Tibial nerve (tissue), 4 donors: ENCODE measurements at regions not wholly inside any gene's neighbourhood (a gene's known extent, or its start where the extent isn't known, plus 50 kb on each side); places are given as distances from the start of the nearest gene placed in this dataset.
A peak's percentile ranks its signal among the peaks of the same experiment; 100 is the strongest.

Experiments used
- DNase-seq, 2 donors: peaks; one replicate each; pipeline ENCODE4 v3.0.0-alpha.2; 2019; ENCODE audit warnings: low spot score in 2 of 2
- H3K27ac ChIP-seq, 4 donors: fragments of 200-600 bp; sonication (generic) in 3 of 4; one replicate each; pipeline ENCODE4 v1.5.1; 2017 to 2019; ENCODE audit warnings: mild to moderate bottlenecking in 1 of 4
- H3K27me3 ChIP-seq, 2 donors: fragments of 200-600 bp; sonication (generic) in 1 of 2; one replicate each; pipeline versions ENCODE4 v1.5.1 to v1.6.0; 2017 to 2019
- H3K36me3 ChIP-seq, 3 donors: fragments of 200-600 bp; sonication (generic); one replicate each; pipeline ENCODE4 v1.5.1; 2018 to 2019
- H3K4me1 ChIP-seq, 4 donors: fragments of 200-600 bp; sonication (generic) in 3 of 4; one replicate each; pipeline ENCODE4 v1.5.1; 2017 to 2019
- H3K4me3 ChIP-seq, 4 donors: fragments of 200-600 bp; sonication (generic) in 3 of 4; one replicate each; pipeline ENCODE4 v1.5.1; 2017 to 2019; ENCODE audit warnings: mild to moderate bottlenecking in 1 of 4, moderate library complexity in 1 of 4
- H3K9me3 ChIP-seq, 4 donors: fragments of 200-600 bp; sonication (generic) in 3 of 4; one replicate each; pipeline ENCODE4 v1.5.1; 2017 to 2019
- CTCF ChIP-seq, 5 experiments: fragments of 200-600 bp in 3 of 5; fragments of 450-650 bp in 2 of 5; sonication (generic) in 3 of 5; IDR thresholded peaks; one replicate each; pipeline ENCODE4 v1.5.1; 2016 to 2019; ENCODE audit warnings: antibody characterized with exemption in 5 of 5, mild to moderate bottlenecking in 3 of 5, moderate library complexity in 2 of 5
- EP300 ChIP-seq, 2 donors: sonication (generic); formaldehyde crosslinking; IDR thresholded peaks; one replicate each; pipeline ENCODE4 v1.6.1; 2017; ENCODE audit warnings: antibody characterized with exemption in 2 of 2, mild to moderate bottlenecking in 1 of 2
- POLR2A ChIP-seq, 2 donors: fragments of 450-650 bp; IDR thresholded peaks; one replicate each; pipeline ENCODE4 v1.6.1; 2017; ENCODE audit warnings: antibody characterized with exemption in 2 of 2, mild to moderate bottlenecking in 2 of 2, moderate library complexity in 2 of 2
- WGBS, 2 donors: methylation state at CpG; one replicate each; pipeline ENCODE4 v1.1.5; 2018; 5-methylcytosine and 5-hydroxymethylcytosine counted together

DNA sequence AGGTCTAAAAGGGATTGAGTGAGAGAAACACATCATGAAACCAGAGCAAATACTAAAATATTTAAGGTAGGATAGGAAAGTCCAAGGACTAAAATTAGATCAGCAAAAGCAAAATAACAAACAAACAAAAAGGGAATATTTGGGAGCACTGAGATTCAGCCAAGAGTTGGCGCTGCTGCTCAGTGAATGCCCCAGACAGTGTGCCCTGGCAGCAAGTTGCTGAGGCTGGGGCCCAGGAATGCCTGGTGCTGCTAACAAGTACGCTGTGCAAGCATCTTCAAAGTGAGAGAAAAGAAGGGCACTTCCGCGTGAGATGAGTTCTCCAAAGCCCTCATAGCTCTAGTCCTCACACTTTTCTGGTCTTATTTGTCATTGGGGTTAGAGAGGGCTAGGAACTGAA is 603.3 kb downstream of the EFNA5 start:
- no peak for DNase-seq
- 39 to 51% methylated on average over 4 of the region's 4 CpGs for WGBS, 2 donors
- TF ChIP-seq CTCF (IDR thresholded peaks at IDR 0.05) (no peak), EP300 (IDR thresholded peaks at IDR 0.05) (no peak), POLR2A (IDR thresholded peaks at IDR 0.05) (no peak)
- Histone ChIP-seq H3K9me3 (peaks cover 0 to 12% (median 0%) of the 10 kb centered on the region in 4 donors), H3K4me3 (peak overlapping the region in 1 of 4 donors; percentile 15), H3K4me1 (no peaks in the 10 kb centered on the region), H3K27ac (no peak overlapping the region), H3K27me3 (no peaks in the 10 kb centered on the region), H3K36me3 (no peaks in the 10 kb centered on the region)

DNA sequence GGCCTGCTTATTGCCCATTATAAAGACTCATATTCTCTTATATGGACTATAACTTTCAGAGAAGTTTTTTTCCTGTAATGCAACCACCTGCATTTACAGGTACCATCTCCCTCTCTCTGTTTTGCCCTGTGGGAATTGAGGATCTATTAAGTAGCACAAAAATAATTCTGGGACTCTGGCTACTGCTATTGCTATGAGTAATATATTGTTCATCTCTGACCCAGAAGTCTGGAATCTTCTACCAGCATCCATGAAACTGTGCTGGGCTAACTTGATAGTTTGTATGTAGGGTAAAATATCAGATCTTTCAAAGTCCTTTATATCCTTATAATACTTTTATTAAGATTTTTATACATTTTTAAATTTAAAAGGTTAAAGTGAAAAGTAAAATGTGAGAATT is 607.2 kb downstream of the EFNA5 start:
- Histone ChIP-seq H3K27me3 (no peaks in the 10 kb centered on the region), H3K27ac (no peak overlapping the region), H3K4me3 (no peak overlapping the region), H3K4me1 (no peaks in the 10 kb centered on the region), H3K9me3 (no peaks in the 10 kb centered on the region), H3K36me3 (no peaks in the 10 kb centered on the region)
- TF ChIP-seq EP300 (IDR thresholded peaks at IDR 0.05) (no peak), CTCF (IDR thresholded peaks at IDR 0.05) (no peak), POLR2A (IDR thresholded peaks at IDR 0.05) (no peak)
- DNase-seq, result no peak

DNA sequence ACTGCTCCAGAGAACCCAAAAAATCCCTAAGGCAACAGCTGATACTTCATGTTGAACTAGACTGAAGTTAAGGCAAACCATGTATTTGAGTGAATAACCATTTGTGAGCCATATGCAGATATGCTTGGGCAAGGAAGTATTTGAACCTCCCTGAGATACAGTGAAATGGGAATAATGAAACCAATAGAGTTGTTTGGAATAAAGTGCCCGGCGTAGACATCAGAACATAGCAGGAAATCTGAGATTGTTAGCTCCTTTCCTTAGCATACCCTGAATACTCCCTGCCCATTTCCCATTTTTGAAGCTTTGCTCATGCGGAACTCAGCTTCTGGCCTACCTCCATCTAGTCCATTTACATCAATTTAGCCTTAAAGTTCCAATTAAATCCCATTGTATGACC is 611.9 kb downstream of the EFNA5 start:
- H3K36me3 ChIP-seq, result no peaks in the 10 kb centered on the region
- no peak overlapping the region for H3K4me3 ChIP-seq
- WGBS, 2 donors, result 71 to 93% methylated on average over 3 of the region's 3 CpGs
- H3K27me3 ChIP-seq, result no peaks in the 10 kb centered on the region
- TF ChIP-seq CTCF (IDR thresholded peaks at IDR 0.05), result no peak
- no peak for TF ChIP-seq POLR2A (IDR thresholded peaks at IDR 0.05)
- no peak for TF ChIP-seq EP300 (IDR thresholded peaks at IDR 0.05)
- no peaks in the 10 kb centered on the region for H3K9me3 ChIP-seq
- no peak overlapping the region for H3K27ac ChIP-seq
- DNase-seq, result no peak
- no peaks in the 10 kb centered on the region for H3K4me1 ChIP-seq

DNA sequence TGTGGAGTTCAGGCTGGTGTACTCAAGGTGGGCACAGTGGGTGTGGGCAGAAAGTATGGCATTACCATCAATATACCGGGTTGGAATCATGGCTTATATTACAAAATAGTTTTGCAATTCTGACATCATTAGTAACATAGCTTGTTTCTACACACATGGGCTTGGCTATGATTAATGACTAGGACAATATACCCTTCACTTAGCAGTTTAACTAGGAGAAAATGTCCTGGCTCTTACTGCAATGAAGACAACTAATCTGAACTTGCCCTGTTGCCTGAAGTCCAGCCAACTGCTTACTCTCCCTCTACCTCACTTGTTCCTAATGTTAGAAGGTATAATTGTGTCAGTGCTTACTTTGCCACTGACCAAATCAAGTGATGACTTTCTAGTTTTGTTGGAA is 612.5 kb downstream of the EFNA5 start:
- no peaks in the 10 kb centered on the region for H3K9me3 ChIP-seq
- no peaks in the 10 kb centered on the region for H3K4me1 ChIP-seq
- TF ChIP-seq EP300 (IDR thresholded peaks at IDR 0.05) (no peak), POLR2A (IDR thresholded peaks at IDR 0.05) (no peak), CTCF (IDR thresholded peaks at IDR 0.05) (no peak)
- no peak for DNase-seq
- no peaks in the 10 kb centered on the region for H3K36me3 ChIP-seq
- no peak overlapping the region for H3K4me3 ChIP-seq
- H3K27ac ChIP-seq, result no peak overlapping the region
- H3K27me3 ChIP-seq, result no peaks in the 10 kb centered on the region
- 92 to 100% methylated on average over 1 of the region's 1 CpG for WGBS, 2 donors

GRCh38 chr5:107056278-107056677 is 614.5 kb downstream of the EFNA5 start:
- Histone ChIP-seq H3K27me3 (no peaks in the 10 kb centered on the region), H3K36me3 (no peaks in the 10 kb centered on the region), H3K4me1 (no peaks in the 10 kb centered on the region), H3K4me3 (no peak overlapping the region), H3K27ac (no peak overlapping the region), H3K9me3 (no peaks in the 10 kb centered on the region)
- DNase-seq, result no peak
- WGBS, 2 donors, result 54 to 59% methylated on average over 2 of the region's 2 CpGs
- TF ChIP-seq EP300 (IDR thresholded peaks at IDR 0.05), result no peak
- TF ChIP-seq POLR2A (IDR thresholded peaks at IDR 0.05), result no peak
- no peak for TF ChIP-seq CTCF (IDR thresholded peaks at IDR 0.05)
